Smooth muscle cell (in vitro differentiated cells): ENCODE measurements at regions not wholly inside any gene's neighbourhood (a gene's known extent, or its start where the extent isn't known, plus 50 kb on each side); places are given as distances from the start of the nearest gene placed in this dataset.

Experiments
- DNase-seq: peaks from one replicate; lab custom pipeline; 2025; ENCODE audit not compliant: unreplicated experiment; lab: John Stamatoyannopoulos, UW
- H2AFZ ChIP-seq: fragments of 200-600 bp; sonication (generic); 2 replicates; pipeline ENCODE4 v1.6.0; 2016; ENCODE audit warnings: antibody characterized with exemption, low read depth, mild to moderate bottlenecking
- H3F3A ChIP-seq: fragments of 200-600 bp; sonication (generic); 2 replicates; pipeline ENCODE4 v1.6.0; 2017; ENCODE audit warnings: antibody characterized with exemption, low read depth
- H3K27ac ChIP-seq: fragments of 200-600 bp; sonication (generic); 2 replicates; pipeline ENCODE4 v1.5.1; 2016; ENCODE audit warnings: low read depth, mild to moderate bottlenecking
- H3K27me3 ChIP-seq: fragments of 200-600 bp; sonication (generic); 2 replicates; pipeline ENCODE4 v1.6.1; 2016; ENCODE audit warnings: low read depth, mild to moderate bottlenecking
- H3K36me3 ChIP-seq: fragments of 200-600 bp; sonication (generic); 2 replicates; pipeline ENCODE4 v1.5.1; 2016; ENCODE audit warnings: low read depth
- H3K4me1 ChIP-seq: fragments of 200-600 bp; sonication (generic); 2 replicates; pipeline ENCODE4 v1.5.1; 2016; ENCODE audit warnings: low read depth
- H3K4me2 ChIP-seq: fragments of 200-600 bp; sonication (generic); 2 replicates; pipeline ENCODE4 v1.6.0; 2016; ENCODE audit warnings: mild to moderate bottlenecking
- H3K4me3 ChIP-seq: fragments of 200-600 bp; sonication (generic); 2 replicates; pipeline ENCODE4 v1.5.1; 2016; ENCODE audit warnings: mild to moderate bottlenecking
- H3K79me2 ChIP-seq: fragments of 200-600 bp; sonication (generic); 2 replicates; pipeline ENCODE4 v1.6.0; 2016; ENCODE audit warnings: low read depth, mild to moderate bottlenecking
- H3K9ac ChIP-seq: fragments of 200-600 bp; sonication (generic); 2 replicates; pipeline ENCODE4 v1.6.0; 2016; ENCODE audit warnings: low read depth
- H3K9me3 ChIP-seq: fragments of 200-600 bp; sonication (generic); replicated peaks from 2 replicates; pipeline ENCODE4 v1.5.1; 2016; ENCODE audit warnings: low read depth
- H4K20me1 ChIP-seq: fragments of 200-600 bp; sonication (generic); 2 replicates; pipeline ENCODE4 v1.6.0; 2016; ENCODE audit warnings: low read depth
- CTCF ChIP-seq: fragments of 200-600 bp; sonication (generic); IDR thresholded peaks from 2 replicates; pipeline ENCODE4 v1.5.1; 2017; ENCODE audit warnings: borderline replicate concordance, mild to moderate bottlenecking, antibody characterized with exemption; ENCODE audit not compliant: insufficient read depth, poor library complexity, severe bottlenecking
- WGBS: methylation state at CpG from one replicate; pipeline ENCODE4 v1.1.7; 2016; ENCODE audit warnings: low lambda C conversion rate; 5-methylcytosine and 5-hydroxymethylcytosine counted together

DNA sequence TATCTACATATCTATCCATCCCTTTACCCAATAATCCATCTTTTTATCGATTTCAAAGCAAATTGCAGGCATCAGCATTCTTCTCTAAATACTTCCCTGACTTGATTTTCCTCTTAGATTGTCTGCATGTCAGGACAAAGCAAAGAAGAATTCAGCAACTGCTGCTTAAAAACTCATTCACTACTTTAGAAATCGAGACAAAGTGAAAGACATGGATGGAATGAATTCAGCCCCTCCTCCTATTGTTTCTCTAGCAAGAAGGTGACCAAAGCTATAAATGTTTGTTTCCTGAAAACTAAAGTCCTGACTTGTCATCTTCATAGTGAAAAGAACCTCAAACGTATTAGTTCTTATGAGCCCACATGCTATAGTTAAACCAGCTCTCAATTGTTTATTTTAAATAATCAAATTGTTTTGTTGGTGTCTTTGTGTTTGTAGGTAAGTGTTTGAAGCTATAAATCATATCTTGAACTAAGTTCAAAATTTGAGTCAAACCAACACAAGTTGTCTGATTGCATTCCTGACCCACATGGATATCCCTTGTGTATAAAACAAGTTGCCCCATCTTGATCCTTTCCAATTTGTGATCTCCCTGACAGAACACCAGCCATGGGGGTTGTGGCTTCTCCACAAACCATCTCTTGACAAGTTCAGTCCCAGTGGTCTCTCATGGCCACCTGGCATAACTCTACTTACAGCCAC lies 58.6 kb upstream of the ARHGAP5 start:
- Histone ChIP-seq H3K9me3 (no peaks in the 10 kb centered on the region), H3K4me1 (peaks cover 32% of the 10 kb centered on the region), H3F3A (no peaks in the 10 kb centered on the region), H3K36me3 (no peaks in the 10 kb centered on the region), H3K4me2 (peak overlapping the region; percentile 48), H3K4me3 (no peak overlapping the region), H2AFZ (peak overlapping the region; percentile 86), H3K9ac (no peak overlapping the region), H3K27me3 (no peaks in the 10 kb centered on the region), H3K27ac (peak overlapping the region; percentile 45), H4K20me1 (no peaks in the 10 kb centered on the region), H3K79me2 (no peaks in the 10 kb centered on the region)
- no peak for TF ChIP-seq CTCF
- WGBS: 65% methylated on average over 3 of the region's 3 CpGs
- no peak for DNase-seq

GRCh38 chr14:32019276-32019675 lies 57.8 kb upstream of the ARHGAP5 start:
- Histone ChIP-seq H3K36me3 (no peaks in the 10 kb centered on the region), H3K9me3 (no peaks in the 10 kb centered on the region), H3K4me2 (peak overlapping the region; percentile 48), H3K27ac (peak overlapping the region; percentile 45), H3K27me3 (no peaks in the 10 kb centered on the region), H2AFZ (peak overlapping the region; percentile 86), H3K4me3 (no peak overlapping the region), H3K9ac (no peak overlapping the region), H3K79me2 (no peaks in the 10 kb centered on the region), H4K20me1 (no peaks in the 10 kb centered on the region), H3K4me1 (peaks cover 26% of the 10 kb centered on the region), H3F3A (no peaks in the 10 kb centered on the region)
- TF ChIP-seq CTCF: no peak
- no peak for DNase-seq
- 27% methylated on average over 7 of the region's 7 CpGs for WGBS

- 90% methylated on average over 4 of the region's 4 CpGs for WGBS
Observed at GRCh38 chr14:32020882-32021281, 56.2 kb upstream of the ARHGAP5 start.

More at GRCh38 chr14:32020882-32021281, 56.2 kb upstream of the ARHGAP5 start:
- Histone ChIP-seq H3K4me1 (peaks cover 24% of the 10 kb centered on the region), H3F3A (no peaks in the 10 kb centered on the region), H3K4me2 (no peak overlapping the region), H3K4me3 (no peak overlapping the region), H2AFZ (peak overlapping the region; percentile 47), H3K79me2 (no peaks in the 10 kb centered on the region), H3K27ac (no peak overlapping the region), H3K9me3 (no peaks in the 10 kb centered on the region), H3K36me3 (no peaks in the 10 kb centered on the region), H3K27me3 (no peaks in the 10 kb centered on the region), H4K20me1 (no peaks in the 10 kb centered on the region), H3K9ac (no peak overlapping the region)
- no peak for DNase-seq
- no peak for TF ChIP-seq CTCF
